ENCODE measurements at regions not wholly inside any gene's neighbourhood (a gene's known extent, or its start where the extent isn't known, plus 50 kb on each side); places are given as distances from the start of the nearest gene placed in this dataset.

DNA sequence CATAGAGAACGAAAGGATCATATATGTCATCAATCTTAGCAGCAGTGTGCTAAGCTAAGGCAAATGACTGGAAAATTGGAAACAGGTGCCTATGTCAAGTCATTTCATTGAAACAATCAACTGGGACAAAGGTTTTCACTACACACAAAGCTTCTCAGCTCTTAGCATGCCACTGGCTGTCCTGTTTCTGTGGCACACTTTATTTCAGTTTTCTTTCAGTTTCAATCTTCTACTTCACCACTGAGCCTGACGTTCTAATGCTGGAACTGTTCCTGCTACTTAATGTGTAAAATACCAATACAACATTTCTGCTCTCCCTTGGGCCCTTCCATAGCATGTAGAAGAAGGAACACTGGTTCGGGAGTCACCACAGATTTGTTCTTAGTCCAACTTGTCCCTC is 378.3 kb upstream of the FMR1 start:
- TF ChIP-seq, protein P1, sequence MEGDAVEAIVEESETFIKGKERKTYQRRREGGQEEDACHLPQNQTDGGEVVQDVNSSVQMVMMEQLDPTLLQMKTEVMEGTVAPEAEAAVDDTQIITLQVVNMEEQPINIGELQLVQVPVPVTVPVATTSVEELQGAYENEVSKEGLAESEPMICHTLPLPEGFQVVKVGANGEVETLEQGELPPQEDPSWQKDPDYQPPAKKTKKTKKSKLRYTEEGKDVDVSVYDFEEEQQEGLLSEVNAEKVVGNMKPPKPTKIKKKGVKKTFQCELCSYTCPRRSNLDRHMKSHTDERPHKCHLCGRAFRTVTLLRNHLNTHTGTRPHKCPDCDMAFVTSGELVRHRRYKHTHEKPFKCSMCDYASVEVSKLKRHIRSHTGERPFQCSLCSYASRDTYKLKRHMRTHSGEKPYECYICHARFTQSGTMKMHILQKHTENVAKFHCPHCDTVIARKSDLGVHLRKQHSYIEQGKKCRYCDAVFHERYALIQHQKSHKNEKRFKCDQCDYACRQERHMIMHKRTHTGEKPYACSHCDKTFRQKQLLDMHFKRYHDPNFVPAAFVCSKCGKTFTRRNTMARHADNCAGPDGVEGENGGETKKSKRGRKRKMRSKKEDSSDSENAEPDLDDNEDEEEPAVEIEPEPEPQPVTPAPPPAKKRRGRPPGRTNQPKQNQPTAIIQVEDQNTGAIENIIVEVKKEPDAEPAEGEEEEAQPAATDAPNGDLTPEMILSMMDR (IDR thresholded peaks at IDR 0.05; ENCODE audit: low read length), result no peak
- no peak for TF ChIP-seq EZH2 (IDR thresholded peaks at IDR 0.05; ENCODE audit: borderline replicate concordance, low read length)
